ENCODE measurements at regions not wholly inside any gene's neighbourhood (a gene's known extent, or its start where the extent isn't known, plus 50 kb on each side); places are given as distances from the start of the nearest gene placed in this dataset.
"Not testable (repeated sequence)": the region's sequence is repeated elsewhere in the genome, so short reads cannot be mapped to it uniquely, and the experiment has no call there.

DNA sequence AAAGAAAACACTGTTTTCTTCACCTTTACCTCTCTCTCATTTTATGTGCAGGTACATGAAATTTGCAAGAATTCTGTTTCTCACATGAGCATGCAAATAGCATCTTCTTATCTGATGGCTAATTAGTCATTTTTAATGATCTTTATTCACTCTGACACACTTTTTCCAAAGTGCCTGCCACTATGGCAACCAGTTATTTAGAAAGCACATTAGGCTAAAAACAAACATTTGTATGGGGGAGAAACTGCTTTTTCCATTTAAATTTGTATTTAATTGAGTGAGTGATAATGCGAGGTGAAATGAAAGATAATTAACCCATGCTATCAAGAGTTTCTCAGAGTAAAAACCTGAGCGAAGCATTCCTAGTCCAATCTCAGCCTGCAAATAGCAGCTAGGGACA, 365.0 kb downstream of the MAT2B start:
- no peak for DNase-seq (ENCODE audit: low read depth in 4 of 4, low spot score in 2 of 4)

DNA sequence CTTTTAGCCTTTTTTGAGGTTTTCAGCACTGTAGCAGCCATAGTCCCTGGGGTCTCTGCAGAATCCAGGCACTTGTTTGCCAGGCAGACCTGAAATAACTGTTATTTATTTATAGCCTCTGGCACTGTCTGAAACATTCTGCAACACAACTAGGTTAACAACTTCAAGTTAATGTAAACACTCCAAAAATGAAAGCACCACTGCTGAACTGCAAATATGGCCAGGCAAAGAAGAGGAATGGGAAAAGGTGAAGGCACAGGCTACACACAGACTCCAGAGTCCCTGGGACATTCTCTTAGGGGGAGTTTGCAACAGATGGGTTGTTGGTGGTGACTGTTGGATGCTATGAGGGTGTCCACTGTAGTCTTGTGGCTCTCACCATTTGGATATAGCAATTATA, 369.0 kb downstream of the MAT2B start:
- DNase-seq (ENCODE audit: low read depth in 4 of 4, low spot score in 2 of 4): no peak

DNA sequence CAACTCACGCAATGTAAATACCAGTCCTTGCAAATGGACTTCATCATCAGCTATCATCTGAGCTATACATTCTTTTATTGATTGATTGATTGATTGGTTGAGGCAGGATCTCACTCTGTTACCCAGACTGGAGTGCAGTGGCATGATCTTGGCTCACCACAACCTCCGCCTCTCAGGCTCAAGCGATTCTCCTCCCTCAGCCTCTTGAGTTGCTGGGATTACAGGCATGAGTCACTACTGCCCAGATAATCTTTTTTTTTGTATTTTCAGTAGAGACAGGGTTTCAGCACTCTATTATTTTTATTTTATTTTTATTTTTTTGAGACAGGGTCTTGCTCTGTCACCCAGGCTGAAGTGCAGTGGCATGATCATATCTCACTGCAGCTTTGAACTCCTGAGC, 369.5 kb downstream of the MAT2B start:
- not testable (repeated sequence) for DNase-seq (ENCODE audit: low read depth in 4 of 4, low spot score in 2 of 4)

GRCh38 chr5:163877865-163878264, 372.4 kb downstream of the MAT2B start:
- DNase-seq (ENCODE audit: low read depth in 4 of 4, low spot score in 2 of 4): peak in 2 of 4 donors; percentile 13 to 18

DNA sequence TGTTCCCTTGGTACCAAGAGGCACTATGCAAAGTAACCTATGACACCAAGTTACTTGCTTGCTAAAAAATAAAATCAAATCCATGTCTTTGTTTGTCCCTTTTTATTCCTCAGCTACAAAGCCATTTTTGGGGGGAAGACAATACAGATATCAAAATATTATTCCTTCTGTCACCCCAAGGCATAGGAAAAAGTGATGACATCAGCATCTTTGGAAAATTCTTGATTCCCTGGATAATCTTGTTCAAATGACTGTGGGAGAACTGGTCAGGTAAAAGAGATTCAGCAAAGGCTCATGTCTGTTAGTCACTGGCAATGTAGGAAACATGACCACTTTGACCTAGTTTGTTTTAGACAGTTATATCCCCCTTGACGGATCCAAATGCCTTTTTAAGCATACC, 373.1 kb downstream of the MAT2B start:
- DNase-seq (ENCODE audit: low read depth in 4 of 4, low spot score in 2 of 4): no peak

DNA sequence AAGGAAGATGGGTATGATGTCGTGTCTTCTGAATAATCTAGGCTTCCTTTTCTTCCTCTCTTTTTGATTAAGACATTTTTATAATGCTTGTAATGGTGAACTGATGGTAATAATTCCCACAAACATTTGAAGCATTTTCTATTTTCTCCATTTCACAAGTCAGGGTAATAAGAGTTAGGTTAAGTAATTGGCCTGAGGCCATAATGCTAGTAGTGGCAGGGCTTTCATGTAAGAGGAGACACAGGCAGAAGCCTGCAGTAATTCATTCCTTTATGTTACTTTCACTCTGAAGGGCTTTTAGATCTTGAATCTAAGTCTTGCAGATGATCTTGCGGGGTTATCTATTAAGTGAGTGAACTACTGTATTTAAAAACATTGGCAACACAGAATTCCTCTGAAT, 374.9 kb downstream of the MAT2B start:
- DNase-seq (ENCODE audit: low read depth in 4 of 4, low spot score in 2 of 4): no peak

DNA sequence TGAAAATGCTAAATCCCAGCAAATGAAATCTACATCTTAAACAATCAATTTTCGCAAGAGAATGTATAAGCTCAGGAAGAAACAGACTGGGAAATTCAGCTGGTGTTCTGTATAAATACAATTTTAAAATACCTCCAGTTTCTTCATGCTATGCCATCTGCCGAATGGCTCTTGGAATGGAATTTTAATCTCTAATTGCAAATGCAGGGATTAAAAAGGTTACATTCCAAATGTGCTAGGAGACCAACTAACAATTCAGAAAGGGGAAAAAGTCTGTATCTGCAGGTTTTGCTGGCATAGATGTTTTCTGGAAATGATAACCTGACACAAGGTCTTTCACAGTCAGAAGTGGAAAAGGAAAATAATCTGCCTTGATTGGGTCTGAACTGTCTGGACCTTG, 379.7 kb downstream of the MAT2B start:
- no peak for DNase-seq (ENCODE audit: low read depth in 4 of 4, low spot score in 2 of 4)

- DNase-seq (ENCODE audit: low read depth in 4 of 4, low spot score in 2 of 4): no peak
Measured at GRCh38 chr5:163887854-163888253, 382.4 kb downstream of the MAT2B start.

GRCh38 chr5:163888366-163888765, 382.9 kb downstream of the MAT2B start:
- DNase-seq (ENCODE audit: low read depth in 4 of 4, low spot score in 2 of 4): no peak

DNA sequence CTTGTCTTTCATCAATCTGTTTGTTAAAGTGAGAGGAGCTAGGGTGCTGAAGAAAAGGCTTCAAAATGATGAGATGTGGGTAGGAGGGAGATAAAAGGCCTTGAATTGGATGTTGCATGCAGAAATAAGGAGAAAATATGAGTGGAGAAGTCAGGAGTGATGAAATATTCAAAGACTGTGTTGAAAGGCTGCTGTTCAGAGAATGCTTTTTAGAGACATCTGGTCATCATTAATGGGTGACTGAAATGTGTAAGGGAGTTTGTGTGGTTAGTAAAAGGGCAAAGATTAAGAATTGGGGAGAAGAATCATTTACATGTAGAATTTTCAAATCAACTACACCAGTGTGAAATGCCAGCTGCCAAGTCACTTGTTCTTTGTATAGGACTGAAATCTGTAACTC, 383.9 kb downstream of the MAT2B start:
- no peak for DNase-seq (ENCODE audit: low read depth in 4 of 4, low spot score in 2 of 4)

DNA sequence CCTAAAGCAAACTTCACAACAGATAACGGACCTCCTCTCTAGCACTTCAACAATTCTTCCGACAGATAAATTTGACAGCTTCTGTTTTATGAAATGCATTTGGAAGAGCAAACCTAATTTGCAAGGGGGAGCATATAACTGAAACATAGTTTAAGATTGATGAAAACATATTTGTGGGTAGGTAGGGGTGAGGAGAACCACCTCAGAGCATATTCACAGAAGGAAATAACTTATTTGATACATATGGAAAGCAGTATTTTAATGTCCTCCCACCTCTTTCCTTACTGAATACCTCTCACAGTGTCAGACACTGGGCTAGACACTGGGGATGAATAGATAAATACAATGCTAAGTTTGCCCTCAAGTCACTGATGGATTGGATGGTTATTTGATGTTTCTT, 384.8 kb downstream of the MAT2B start:
- no peak for DNase-seq (ENCODE audit: low read depth in 4 of 4, low spot score in 2 of 4)

- no peak for DNase-seq (ENCODE audit: low read depth in 4 of 4, low spot score in 2 of 4)
Measured at GRCh38 chr5:163893281-163893680, 387.9 kb downstream of the MAT2B start.

- no peak for DNase-seq (ENCODE audit: low read depth in 4 of 4, low spot score in 2 of 4)
Measured at GRCh38 chr5:163894645-163895044, 389.2 kb downstream of the MAT2B start.

DNA sequence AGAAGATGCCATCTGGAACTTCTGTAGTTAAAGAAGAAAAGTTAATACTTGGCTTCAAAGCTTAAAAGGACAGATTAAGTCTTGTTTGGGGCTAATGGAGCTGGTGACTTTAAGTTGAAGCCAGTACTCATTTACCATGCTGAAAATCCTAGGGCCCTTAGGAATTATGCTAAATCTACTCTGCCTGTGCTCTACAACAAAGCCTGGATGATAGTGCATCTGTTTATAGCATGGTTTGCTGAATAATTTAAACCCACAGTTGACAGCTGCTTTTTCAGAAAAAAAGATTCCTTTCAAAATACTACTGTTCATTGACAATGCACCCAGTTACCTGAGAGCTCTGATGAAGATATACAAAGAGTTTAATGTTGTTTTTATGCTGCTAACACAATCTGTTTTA, 393.5 kb downstream of the MAT2B start:
- DNase-seq (ENCODE audit: low read depth in 4 of 4, low spot score in 2 of 4): no peak

- DNase-seq (ENCODE audit: low read depth in 4 of 4, low spot score in 2 of 4): not testable (repeated sequence)
Measured at GRCh38 chr5:163907783-163908182, 402.4 kb downstream of the MAT2B start.

DNA sequence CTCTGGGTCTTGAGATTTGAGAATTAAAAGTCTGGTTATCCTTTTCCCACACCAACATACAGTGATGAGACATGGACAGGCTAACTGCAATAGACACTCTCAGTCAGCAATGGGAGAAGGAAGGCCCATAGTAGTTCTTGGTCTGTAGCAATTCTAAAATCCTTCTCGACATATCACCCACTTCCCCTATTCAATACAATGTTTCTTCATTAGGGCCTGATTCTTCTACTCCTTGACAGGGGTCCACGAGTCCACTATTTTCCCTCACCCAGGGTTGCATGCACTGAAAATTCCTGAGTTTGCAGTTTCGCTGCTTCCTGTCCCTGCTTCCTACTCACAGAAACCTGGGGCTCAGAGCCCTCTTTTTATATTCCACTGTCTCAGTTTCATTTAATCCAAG, 402.8 kb downstream of the MAT2B start:
- no peak for DNase-seq (ENCODE audit: low read depth in 4 of 4, low spot score in 2 of 4)

DNA sequence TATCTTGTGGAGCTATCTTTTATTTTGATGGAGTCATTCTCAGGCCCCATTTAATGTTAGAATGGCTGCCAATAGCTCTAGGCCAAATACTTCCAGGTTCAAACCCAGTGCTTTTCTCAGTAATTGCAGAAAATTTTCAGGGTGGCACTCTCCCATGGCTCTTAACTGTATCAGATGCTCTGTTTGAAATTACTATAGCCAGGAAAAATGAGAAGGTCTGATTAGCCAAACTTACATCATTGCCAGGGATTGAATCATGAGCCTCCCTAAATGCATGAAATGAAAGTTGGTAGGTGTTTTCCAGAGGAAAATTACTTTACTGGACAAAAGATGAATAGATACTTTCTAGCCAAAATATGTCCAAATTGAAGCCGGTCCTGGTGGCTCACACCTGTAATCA, 404.8 kb downstream of the MAT2B start:
- DNase-seq (ENCODE audit: low read depth in 4 of 4, low spot score in 2 of 4): no peak

GRCh38 chr5:163912046-163912445, 406.6 kb downstream of the MAT2B start:
- no peak for DNase-seq (ENCODE audit: low read depth in 4 of 4, low spot score in 2 of 4)

GRCh38 chr5:163913548-163913947, 408.1 kb downstream of the MAT2B start:
- DNase-seq (ENCODE audit: low read depth in 4 of 4, low spot score in 2 of 4): no peak

GRCh38 chr5:163914910-163915309, 409.5 kb downstream of the MAT2B start:
- no peak for DNase-seq (ENCODE audit: low read depth in 4 of 4, low spot score in 2 of 4)

GRCh38 chr5:163915481-163915961, 410.1 kb downstream of the MAT2B start:
- peak in 2 of 4 donors; percentile 18 to 20 for DNase-seq (ENCODE audit: low read depth in 4 of 4, low spot score in 2 of 4)

DNA sequence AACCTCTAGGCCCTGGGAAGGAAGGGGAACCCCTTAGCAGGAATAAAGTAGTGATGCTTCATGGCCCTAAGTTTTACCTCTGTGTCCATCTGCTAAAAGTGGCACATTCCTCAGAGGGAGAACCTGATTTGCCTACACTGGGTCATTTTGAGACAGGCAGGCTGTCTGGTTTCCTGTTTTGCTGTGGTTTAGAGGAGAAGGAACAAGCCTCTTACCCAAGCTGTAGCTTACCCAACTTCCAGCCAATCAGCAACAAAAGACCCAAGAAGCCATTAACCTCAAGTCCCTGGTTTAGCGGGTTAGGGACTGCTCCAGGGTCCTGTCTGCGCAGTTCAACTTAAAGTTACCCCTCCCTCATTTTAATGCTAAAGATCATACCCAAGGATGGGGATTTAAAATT, 411.0 kb downstream of the MAT2B start:
- no peak for DNase-seq (ENCODE audit: low read depth in 4 of 4, low spot score in 2 of 4)

GRCh38 chr5:163916861-163917260, 411.4 kb downstream of the MAT2B start:
- DNase-seq (ENCODE audit: low read depth in 4 of 4, low spot score in 2 of 4): no peak

DNA sequence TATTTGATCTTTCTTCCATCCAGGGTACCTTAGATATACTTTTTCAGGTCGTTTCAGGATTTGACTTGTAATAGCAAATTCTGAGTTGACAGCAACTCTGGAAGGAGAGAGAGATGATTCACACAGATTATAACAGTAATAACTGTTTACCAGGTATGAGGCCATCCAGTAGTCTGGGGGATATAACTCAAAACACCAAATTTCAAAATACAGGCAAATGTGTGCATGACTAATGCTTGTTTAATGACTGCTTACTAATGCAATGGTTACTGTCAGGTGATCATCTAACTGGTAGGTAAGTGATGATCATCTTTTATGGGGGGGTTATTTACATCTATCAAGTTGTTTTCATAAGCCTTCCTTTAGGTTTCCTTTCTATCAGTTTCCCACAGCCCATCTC, 412.3 kb downstream of the MAT2B start:
- DNase-seq (ENCODE audit: low read depth in 4 of 4, low spot score in 2 of 4): no peak

All from left renal cortex interstitium (tissue), 4 donors.